Caki2 (cell line): ENCODE measurements at regions not wholly inside any gene's neighbourhood (a gene's known extent, or its start where the extent isn't known, plus 50 kb on each side); places are given as distances from the start of the nearest gene placed in this dataset.

Experiments used
- DNase-seq: peaks from one replicate; pipeline ENCODE4 v3.0.0-alpha.2; 2015; ENCODE audit warnings: low read depth
- in situ Hi-C: cut with HindIII; loops from 2 replicates; pipeline ENCODE4 v1.10.0; 2016; ENCODE audit warnings: low sequenced_read_pairs, low pct_unique_long_range_greater_than_20kb, mixed read lengths

DNA sequence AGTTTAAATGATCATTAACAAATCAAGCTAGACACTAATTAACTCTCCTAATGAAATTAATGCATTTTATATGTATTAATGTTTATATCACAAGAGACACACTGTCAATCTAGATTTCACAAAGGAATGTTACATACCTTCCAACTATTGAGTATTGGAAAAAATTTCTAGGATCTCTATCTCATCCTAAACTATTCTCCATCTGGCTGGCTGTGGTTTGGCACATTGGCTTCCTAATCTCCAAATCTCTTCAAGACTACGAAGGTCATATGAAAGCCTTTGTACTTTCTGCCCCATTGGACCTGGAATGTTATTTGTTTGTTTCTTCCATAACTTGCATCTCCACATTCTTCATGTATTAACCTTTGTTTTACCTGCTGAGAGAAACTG lies 1160.0 kb downstream of the ADGRL3 start:
- in situ Hi-C loops = no loop called here

GRCh38 chr4:62359441-62360155 lies 1159.5 kb downstream of the ADGRL3 start:
- no peak for DNase-seq
- in situ Hi-C loops = no loop called here

More for the DNA sequence above, 1160.0 kb downstream of the ADGRL3 start:
- DNase-seq = no peak

- in situ Hi-C loops = no loop called here
- DNase-seq = no peak
Measured at GRCh38 chr4:62344915-62345314, 1144.8 kb downstream of the ADGRL3 start.

DNA sequence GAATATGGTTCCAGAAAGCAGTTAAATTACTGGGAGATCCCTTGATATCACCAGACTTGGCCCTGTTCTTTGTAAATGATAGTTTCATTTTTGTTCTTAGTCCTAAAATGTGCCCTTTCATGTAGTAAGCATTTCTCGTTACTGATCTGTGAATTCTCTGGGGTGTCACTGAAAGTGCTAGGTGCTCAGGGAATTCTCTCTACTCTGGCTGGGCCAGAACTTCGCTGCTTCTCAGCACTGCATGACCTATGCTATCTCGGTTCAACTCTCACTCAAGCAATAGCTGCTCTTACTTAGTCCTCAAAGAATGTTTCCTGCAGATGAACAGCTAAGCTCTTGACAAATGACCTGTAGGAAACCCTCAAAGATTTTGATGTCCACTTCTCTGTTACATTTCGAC lies 1144.3 kb downstream of the ADGRL3 start:
- in situ Hi-C loops = no loop called here
- no peak for DNase-seq

- in situ Hi-C loops = no loop called here
Measured at GRCh38 chr4:62342346-62342745, 1142.2 kb downstream of the ADGRL3 start.

DNA sequence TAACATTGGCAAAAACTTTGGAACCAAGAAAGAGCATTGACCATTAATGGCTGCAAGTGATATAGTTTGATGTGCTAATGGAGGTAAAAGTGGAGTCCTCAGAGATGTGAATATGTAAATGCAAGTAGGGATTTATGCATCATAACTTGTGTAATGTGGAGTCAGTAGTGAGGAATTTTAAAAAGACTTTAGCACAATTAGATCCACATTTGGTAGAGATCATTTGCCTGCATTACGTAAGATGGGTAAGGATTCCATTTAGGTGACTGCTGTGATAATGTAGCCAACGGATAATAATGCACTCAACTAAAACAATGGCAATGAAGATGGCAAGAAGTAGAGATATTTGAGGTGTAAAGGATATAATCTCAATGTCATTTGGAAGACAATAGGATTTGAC lies 1128.4 kb downstream of the ADGRL3 start:
- in situ Hi-C loops = no loop called here
- no peak for DNase-seq

More at GRCh38 chr4:62342346-62342745, 1142.2 kb downstream of the ADGRL3 start:
- no peak for DNase-seq

DNA sequence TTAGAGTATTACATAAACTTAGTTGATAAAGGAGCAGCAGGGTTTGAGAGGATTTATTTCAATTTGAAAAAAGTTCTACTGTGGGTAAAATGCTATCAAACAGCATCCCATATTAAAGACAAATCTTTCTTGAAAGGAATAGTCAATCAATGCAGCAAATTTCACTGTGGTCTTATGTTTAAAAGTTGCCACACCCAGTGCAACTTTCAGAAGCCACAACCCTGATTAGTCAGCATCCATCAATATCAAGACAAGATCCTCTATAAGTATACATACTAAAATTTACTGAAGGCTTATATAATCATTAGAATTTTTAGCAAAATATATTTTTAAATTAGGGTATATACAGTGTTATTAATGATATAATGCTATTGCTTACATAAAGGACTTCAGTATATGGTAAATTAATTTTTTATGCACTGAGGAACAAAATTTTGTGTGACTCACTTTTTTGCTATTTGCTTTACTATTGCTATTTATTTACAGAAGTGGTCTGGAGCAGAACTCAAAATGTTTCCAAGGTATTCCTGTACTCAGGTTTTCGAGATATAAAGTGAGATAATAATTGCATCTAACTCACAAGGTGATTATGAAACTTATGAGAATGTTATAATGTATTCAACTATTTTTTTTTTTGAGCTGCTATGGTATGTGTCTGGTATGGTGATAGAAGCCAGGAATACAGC lies 1127.6 kb downstream of the ADGRL3 start:
- no peak for DNase-seq
- in situ Hi-C loops = no loop called here

- in situ Hi-C loops = no loop called here
- DNase-seq = no peak
Measured at GRCh38 chr4:62324215-62324614, 1124.1 kb downstream of the ADGRL3 start.

- DNase-seq = no peak
- in situ Hi-C loops = no loop called here
Measured at GRCh38 chr4:62320612-62321011, 1120.5 kb downstream of the ADGRL3 start.

DNA sequence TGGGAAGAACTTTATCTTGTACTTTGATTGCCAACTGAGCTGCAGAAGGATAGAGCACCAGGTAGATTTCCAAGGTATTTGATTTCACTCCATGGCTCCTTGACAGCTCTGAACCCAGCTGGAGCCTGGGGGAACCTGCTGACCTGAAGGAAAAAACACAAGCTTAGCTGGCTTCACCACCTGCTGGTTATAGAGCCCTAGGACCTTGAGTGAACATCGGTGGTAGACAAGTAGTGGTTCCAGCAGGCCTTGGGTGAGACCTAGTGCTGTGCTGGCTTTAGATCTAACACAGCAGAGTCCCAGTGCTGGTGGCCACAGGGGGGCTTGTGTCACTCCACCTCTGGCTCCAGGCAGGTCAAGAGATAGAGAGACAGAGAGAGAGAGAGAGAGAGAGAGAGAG lies 1102.6 kb downstream of the ADGRL3 start:
- DNase-seq = no peak
- in situ Hi-C loops = no loop called here

- DNase-seq = no peak
- in situ Hi-C loops = no loop called here
Measured at GRCh38 chr4:62301500-62301899, 1101.4 kb downstream of the ADGRL3 start.

GRCh38 chr4:62293551-62293950 lies 1093.4 kb downstream of the ADGRL3 start:
- DNase-seq = no peak
- in situ Hi-C loops = no loop called here

DNA sequence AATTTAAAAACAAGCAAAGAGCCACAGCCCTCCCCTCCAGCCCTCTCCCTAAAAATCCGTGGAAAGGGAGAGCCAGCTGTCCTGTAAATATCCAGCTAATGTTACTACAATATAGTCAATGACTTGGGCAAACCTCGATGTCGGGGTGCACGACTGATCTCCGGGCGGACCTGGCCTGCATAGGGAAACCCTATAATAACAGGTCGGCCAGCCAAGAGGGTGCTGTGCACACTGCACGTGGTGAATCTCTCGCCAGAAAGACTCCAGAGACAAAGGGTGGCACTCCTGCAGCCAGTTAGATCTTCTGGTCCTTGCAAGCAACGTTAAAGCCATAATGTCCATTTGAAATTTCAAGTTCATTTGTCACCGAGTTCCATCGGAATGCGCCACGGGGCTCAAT lies 1092.8 kb downstream of the ADGRL3 start:
- no peak for DNase-seq
- in situ Hi-C loops = no loop called here

- in situ Hi-C loops = no loop called here
- no peak for DNase-seq
Measured at GRCh38 chr4:62288808-62289541, 1088.8 kb downstream of the ADGRL3 start.

GRCh38 chr4:62285026-62285425 lies 1084.9 kb downstream of the ADGRL3 start:
- in situ Hi-C loops = no loop called here
- DNase-seq = no peak

DNA sequence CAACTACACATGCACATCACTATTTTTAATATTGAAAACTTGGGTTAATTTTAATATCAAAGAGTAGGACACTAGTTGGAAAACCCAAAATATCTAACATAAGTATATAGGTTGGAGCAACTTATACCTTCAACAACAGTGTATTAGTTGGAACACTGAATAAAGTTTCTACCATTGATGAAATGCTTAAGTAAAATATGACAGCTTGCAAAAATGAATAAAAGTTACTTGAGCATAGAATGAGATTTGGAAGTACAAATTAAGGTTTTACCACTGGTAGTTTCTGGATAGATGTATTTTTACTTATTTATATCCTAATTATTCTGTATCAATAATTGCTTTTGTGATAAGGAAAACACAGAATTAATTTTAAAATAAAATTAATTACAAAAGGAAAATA lies 1079.6 kb downstream of the ADGRL3 start:
- in situ Hi-C loops = no loop called here
- DNase-seq = no peak

DNA sequence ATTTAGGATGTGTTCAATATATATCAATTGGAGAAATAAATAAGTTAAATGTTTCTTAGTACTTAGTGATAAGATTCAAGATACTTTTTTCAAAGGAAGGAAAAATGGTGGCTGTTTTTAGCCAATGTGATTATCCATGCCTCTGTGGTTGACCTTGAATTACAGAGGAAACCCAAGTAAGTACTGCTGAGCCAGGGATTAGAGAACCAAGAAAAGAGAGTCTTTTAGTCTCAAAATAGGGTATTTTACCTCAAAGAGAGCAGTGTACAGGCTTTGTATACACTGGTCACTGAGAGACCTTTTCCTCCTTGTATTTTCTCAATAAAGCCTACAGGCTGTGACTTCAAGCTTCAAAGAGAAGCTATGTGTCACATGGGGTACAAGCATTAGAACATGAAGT lies 1075.3 kb downstream of the ADGRL3 start:
- in situ Hi-C loops = no loop called here
- DNase-seq = no peak

DNA sequence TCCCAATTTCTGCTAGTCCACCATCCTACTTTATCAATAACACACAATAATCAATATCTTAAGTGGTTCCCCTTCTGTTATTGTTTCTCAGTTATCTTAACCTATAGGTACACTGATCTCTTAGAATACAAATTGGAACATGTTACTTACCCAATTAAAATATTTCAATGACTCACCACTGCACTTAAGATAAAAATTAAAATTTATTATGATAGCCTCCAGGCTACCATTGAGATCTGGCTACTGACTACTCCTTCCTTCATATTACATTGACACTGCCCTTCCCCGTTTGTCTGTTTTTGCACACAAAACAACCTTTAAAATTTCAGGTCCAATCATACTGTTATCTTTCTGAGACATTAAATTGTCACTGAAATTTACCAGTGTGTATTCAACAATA lies 1074.7 kb downstream of the ADGRL3 start:
- in situ Hi-C loops = no loop called here
- no peak for DNase-seq

- in situ Hi-C loops = no loop called here
Measured at GRCh38 chr4:62271107-62271506, 1071.0 kb downstream of the ADGRL3 start.

More at GRCh38 chr4:62271107-62271506, 1071.0 kb downstream of the ADGRL3 start:
- DNase-seq = no peak
